T-cell (primary cell): ENCODE measurements at regions not wholly inside any gene's neighbourhood (a gene's known extent, or its start where the extent isn't known, plus 50 kb on each side); places are given as distances from the start of the nearest gene placed in this dataset.

Experiments used
- ATAC-seq, 4 experiments: fragments of 200-7000 bp in 3 of 4; fragments of 150-1000 bp in 1 of 4; cut with Tn5 transposase; replicated peaks in 1 of 4; 1 replicate in 3 of 4; 2 replicates in 1 of 4; pipeline ENCODE4 v1.10.0; 2021; ENCODE audit warnings: moderate library complexity in 3 of 4, mild to moderate bottlenecking in 2 of 4, moderate number of reproducible peaks in 1 of 4
- CTCF ChIA-PET, 2 donors: fragments of 300-600 bp; sonication (Branson Sonifier 250); formaldehyde crosslinking; loops; one replicate each; lab custom pipeline; 2022; ENCODE audit warnings: antibody characterized with exemption in 2 of 2; lab: Charles Lee
- POLR2A ChIA-PET, 2 donors: fragments of 300-600 bp; sonication (Branson Sonifier 250); formaldehyde crosslinking; loops; one replicate each; lab custom pipeline; 2022; ENCODE audit warnings: antibody characterized with exemption in 2 of 2; lab: Charles Lee
- DNase-seq, 35 experiments: peaks; one replicate each; pipeline versions ENCODE4 v3.0.0 to v3.0.0-alpha.2; 2013 to 2023
- H3K27ac ChIP-seq: one replicate; pipeline ENCODE4 v1.5.1; 2013; ENCODE audit warnings: low read length
- H3K27me3 ChIP-seq, 2 experiments: replicated peaks in 1 of 2; 1 replicate in 1 of 2; 2 replicates in 1 of 2; pipeline versions ENCODE4 v1.6.1 to v1.7.0; 2013; ENCODE audit warnings: low read length in 1 of 2, mixed read lengths in 1 of 2; ENCODE audit not compliant: control insufficient read depth in 2 of 2, insufficient read depth in 2 of 2; ENCODE audit errors: extremely low read depth in 1 of 2
- H3K36me3 ChIP-seq, 2 donors: 1 replicate in 1 of 2; 2 replicates in 1 of 2; pipeline versions ENCODE4 v1.6.1 to v1.7.0; 2013; ENCODE audit warnings: low read length in 1 of 2; ENCODE audit not compliant: control insufficient read depth in 2 of 2, insufficient read depth in 1 of 2; ENCODE audit errors: extremely low read depth in 1 of 2
- H3K4me1 ChIP-seq, 2 experiments: 1 replicate in 1 of 2; 2 replicates in 1 of 2; pipeline versions ENCODE4 v1.6.1 to v1.7.0; 2013; ENCODE audit warnings: low read length in 2 of 2, mixed read lengths in 1 of 2; ENCODE audit not compliant: insufficient read depth in 2 of 2, control insufficient read depth in 1 of 2; ENCODE audit errors: extremely low read depth in 1 of 2
- H3K4me3 ChIP-seq, 2 donors: 1 replicate in 1 of 2; 2 replicates in 1 of 2; pipeline versions ENCODE4 v1.5.1 to v1.7.0; 2013; ENCODE audit warnings: mild to moderate bottlenecking in 2 of 2, low read length in 1 of 2, moderate library complexity in 1 of 2; ENCODE audit not compliant: control insufficient read depth in 1 of 2; ENCODE audit errors: extremely low read depth in 1 of 2
- H3K9me3 ChIP-seq: 2 replicates; pipeline ENCODE4 v1.7.0; 2013
- H3K27ac Mint-ChIP-seq, 2 donors: one replicate each; pipeline ENCODE4 v1.8.0; 2020 to 2021; ENCODE audit warnings: mild to moderate bottlenecking in 2 of 2, mixed read lengths in 2 of 2
- H3K27me3 Mint-ChIP-seq, 2 donors: one replicate each; pipeline ENCODE4 v1.8.0; 2021 to 2022; ENCODE audit warnings: mixed read lengths in 2 of 2
- H3K36me3 Mint-ChIP-seq: one replicate; pipeline ENCODE4 v1.8.0; 2021; ENCODE audit warnings: mixed read lengths
- H3K4me1 Mint-ChIP-seq, 3 donors: one replicate each; pipeline ENCODE4 v1.8.0; 2020 to 2022; ENCODE audit warnings: mixed read lengths in 3 of 3, mild to moderate bottlenecking in 1 of 3
- H3K4me3 Mint-ChIP-seq, 3 donors: one replicate each; pipeline ENCODE4 v1.8.0; 2020 to 2022; ENCODE audit warnings: mild to moderate bottlenecking in 3 of 3, mixed read lengths in 3 of 3, moderate library complexity in 3 of 3
- H3K9me3 Mint-ChIP-seq, 3 donors: one replicate each; pipeline ENCODE4 v1.8.0; 2020 to 2022; ENCODE audit warnings: mixed read lengths in 3 of 3
- WGBS: methylation state at CpG from one replicate; pipeline ENCODE4 v1.1.5; 2013; ENCODE audit warnings: missing lambda C conversion rate; ENCODE audit not compliant: insufficient coverage; 5-methylcytosine and 5-hydroxymethylcytosine counted together

DNA sequence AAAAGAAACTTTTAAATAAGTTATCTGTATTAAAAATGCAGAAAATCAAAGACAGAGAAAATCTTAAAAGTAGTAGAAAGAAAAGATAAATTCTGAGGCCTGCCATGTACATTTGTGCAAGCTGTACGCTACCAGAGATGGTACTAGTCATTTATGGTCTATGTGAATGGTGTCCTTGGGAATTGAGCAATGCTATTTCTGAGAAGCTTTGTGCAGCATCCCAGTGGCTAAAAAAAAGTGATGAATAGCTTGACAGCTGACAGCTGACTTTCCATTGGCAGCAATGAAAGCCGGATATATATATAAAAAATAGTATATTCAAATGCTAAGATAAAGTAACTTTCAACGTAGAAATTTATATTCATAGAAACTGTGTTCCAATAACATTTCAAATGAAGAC lies 58.8 kb upstream of the KCTD3 start:
- Histone ChIP-seq H3K4me3 (no peak overlapping the region), H3K27me3 (no peaks in the 10 kb centered on the region), H3K9me3 (no peaks in the 10 kb centered on the region), H3K4me1 (no peaks in the 10 kb centered on the region), H3K36me3 (no peaks in the 10 kb centered on the region), H3K27ac (no peak overlapping the region)
- no peak overlapping the region for H3K27ac Mint-ChIP-seq
- H3K27me3 Mint-ChIP-seq, result no peaks in the 10 kb centered on the region
- peaks cover 9 to 28% (median 17%) of the 10 kb centered on the region in 3 donors for H3K9me3 Mint-ChIP-seq
- 89% methylated on average over 1 of the region's 3 CpGs for WGBS
- DNase-seq (no peak), ATAC-seq (no peak)
- no peaks in the 10 kb centered on the region for H3K36me3 Mint-ChIP-seq
- no peaks in the 10 kb centered on the region for H3K4me1 Mint-ChIP-seq
- no peak overlapping the region for H3K4me3 Mint-ChIP-seq
- POLR2A ChIA-PET, result no interaction called here
- CTCF ChIA-PET, result no interaction called here
